ENCODE measurements at regions not wholly inside any gene's neighbourhood (a gene's known extent, or its start where the extent isn't known, plus 50 kb on each side); places are given as distances from the start of the nearest gene placed in this dataset.

DNA sequence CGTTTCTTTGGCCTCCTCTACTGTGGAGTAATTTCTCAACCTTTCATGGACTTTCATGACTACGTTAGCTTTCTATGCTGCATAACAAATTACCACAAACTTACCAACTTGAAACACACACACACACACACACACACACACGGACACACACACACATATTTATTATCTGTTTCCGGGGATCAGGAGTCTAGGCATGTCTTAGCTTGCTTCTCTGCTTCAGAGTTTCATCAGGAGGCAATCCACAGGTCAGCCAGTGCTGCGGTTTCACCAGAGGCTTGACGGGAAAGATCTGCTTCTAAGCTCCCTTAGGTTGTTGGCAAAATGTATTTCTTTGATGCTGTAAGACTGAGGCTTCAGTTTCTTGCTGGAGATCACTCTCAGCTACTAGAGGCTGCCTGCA, 59.0 kb upstream of the C9orf72 start:
- H3K27me3 ChIP-seq (ENCODE audit: low read depth), result peaks cover 5% of the 10 kb centered on the region
- intact Hi-C loops (cut with micrococcal nuclease), result no loop called here
- no peaks in the 10 kb centered on the region for H3K4me1 ChIP-seq
- H3K36me3 ChIP-seq, result no peaks in the 10 kb centered on the region
- H3K4me3 ChIP-seq, result no peak overlapping the region
- no peak overlapping the region for H3K27ac ChIP-seq (replicated peaks)
- no peaks in the 10 kb centered on the region for H3K9me3 ChIP-seq (replicated peaks)
- no peak for DNase-seq
- TF ChIP-seq, protein P1, sequence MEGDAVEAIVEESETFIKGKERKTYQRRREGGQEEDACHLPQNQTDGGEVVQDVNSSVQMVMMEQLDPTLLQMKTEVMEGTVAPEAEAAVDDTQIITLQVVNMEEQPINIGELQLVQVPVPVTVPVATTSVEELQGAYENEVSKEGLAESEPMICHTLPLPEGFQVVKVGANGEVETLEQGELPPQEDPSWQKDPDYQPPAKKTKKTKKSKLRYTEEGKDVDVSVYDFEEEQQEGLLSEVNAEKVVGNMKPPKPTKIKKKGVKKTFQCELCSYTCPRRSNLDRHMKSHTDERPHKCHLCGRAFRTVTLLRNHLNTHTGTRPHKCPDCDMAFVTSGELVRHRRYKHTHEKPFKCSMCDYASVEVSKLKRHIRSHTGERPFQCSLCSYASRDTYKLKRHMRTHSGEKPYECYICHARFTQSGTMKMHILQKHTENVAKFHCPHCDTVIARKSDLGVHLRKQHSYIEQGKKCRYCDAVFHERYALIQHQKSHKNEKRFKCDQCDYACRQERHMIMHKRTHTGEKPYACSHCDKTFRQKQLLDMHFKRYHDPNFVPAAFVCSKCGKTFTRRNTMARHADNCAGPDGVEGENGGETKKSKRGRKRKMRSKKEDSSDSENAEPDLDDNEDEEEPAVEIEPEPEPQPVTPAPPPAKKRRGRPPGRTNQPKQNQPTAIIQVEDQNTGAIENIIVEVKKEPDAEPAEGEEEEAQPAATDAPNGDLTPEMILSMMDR (IDR thresholded peaks at IDR 0.05; ENCODE audit: borderline replicate concordance), result no peak

DNA sequence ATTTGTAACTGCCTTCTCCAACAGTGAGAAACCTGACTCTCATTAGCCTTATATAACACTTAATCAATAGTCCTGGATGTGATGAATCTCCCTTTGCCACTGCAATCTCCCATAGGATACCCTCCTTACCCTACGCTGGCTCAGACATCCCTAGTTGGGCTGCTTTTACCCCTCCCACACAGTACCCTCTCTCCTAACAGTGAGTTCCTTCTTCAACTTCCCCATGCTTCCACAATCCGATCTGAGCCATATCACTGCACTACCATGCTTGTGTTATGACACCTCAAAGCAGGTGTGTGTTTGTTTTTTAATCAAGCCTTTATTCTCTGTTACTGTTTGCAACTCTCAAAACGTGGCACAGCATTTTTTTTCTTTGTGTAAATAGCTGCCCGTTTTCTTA, 60.5 kb upstream of the C9orf72 start:
- DNase-seq, result no peak
- no peaks in the 10 kb centered on the region for H3K9me3 ChIP-seq (replicated peaks)
- H3K36me3 ChIP-seq, result no peaks in the 10 kb centered on the region
- H3K4me3 ChIP-seq, result no peak overlapping the region
- no peaks in the 10 kb centered on the region for H3K4me1 ChIP-seq
- H3K27me3 ChIP-seq (ENCODE audit: low read depth), result peaks cover 5% of the 10 kb centered on the region
- no peak overlapping the region for H3K27ac ChIP-seq (replicated peaks)
- intact Hi-C loops (cut with micrococcal nuclease), result no loop called here
- TF ChIP-seq, protein P1 (IDR thresholded peaks at IDR 0.05; ENCODE audit: borderline replicate concordance), result no peak

DNA sequence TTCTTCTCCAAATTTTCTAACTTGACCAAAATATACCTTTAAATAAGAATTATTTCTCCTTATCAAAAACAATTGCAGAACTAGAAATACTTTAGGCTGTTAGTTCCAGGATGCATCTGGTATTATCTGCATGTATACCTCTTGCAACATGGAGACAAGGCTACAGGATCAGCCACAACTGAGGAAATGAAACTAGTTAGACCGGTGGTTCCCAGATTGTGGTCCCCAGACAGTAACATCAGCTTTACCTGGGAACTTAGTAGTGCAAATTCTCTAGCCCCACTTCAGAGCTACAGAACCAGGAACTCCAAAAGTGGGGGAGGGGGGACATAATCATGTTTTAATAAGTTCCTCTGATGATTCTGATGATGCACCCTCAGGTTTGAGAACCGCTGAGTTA, 61.6 kb upstream of the C9orf72 start:
- H3K27me3 ChIP-seq (ENCODE audit: low read depth), result peaks cover 5% of the 10 kb centered on the region
- no peaks in the 10 kb centered on the region for H3K4me1 ChIP-seq
- no peaks in the 10 kb centered on the region for H3K9me3 ChIP-seq (replicated peaks)
- TF ChIP-seq, protein P1 (IDR thresholded peaks at IDR 0.05; ENCODE audit: borderline replicate concordance), result no peak
- intact Hi-C loops (cut with micrococcal nuclease), result no loop called here
- H3K4me3 ChIP-seq, result no peak overlapping the region
- no peak overlapping the region for H3K27ac ChIP-seq (replicated peaks)
- H3K36me3 ChIP-seq, result no peaks in the 10 kb centered on the region
- no peak for DNase-seq

DNA sequence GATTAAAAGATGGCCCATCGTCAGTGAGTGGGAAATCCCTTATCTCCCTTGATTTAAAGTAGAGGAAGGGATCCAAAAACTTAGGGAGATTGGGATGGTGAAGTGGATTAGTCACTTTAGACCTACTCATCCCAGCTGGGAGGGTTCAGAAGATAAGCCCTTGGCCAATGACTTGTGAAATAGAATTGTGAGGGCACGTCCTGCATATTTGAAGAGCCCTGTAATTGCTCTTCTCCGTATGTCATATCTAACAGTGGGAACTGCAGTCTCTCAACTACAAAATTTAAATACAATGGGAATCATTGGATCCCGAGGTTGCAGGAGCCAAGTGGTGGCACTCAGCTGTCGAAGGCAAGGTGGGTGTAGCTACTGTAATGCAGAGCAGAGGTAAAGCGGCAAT, 65.4 kb upstream of the C9orf72 start:
- H3K4me1 ChIP-seq, result no peaks in the 10 kb centered on the region
- TF ChIP-seq, protein P1 (IDR thresholded peaks at IDR 0.05; ENCODE audit: borderline replicate concordance), result no peak
- H3K36me3 ChIP-seq, result no peaks in the 10 kb centered on the region
- no peaks in the 10 kb centered on the region for H3K9me3 ChIP-seq (replicated peaks)
- no peak for DNase-seq
- no peaks in the 10 kb centered on the region for H3K27me3 ChIP-seq (ENCODE audit: low read depth)
- H3K4me3 ChIP-seq, result no peak overlapping the region
- H3K27ac ChIP-seq (replicated peaks), result no peak overlapping the region
- intact Hi-C loops (cut with micrococcal nuclease), result no loop called here

DNA sequence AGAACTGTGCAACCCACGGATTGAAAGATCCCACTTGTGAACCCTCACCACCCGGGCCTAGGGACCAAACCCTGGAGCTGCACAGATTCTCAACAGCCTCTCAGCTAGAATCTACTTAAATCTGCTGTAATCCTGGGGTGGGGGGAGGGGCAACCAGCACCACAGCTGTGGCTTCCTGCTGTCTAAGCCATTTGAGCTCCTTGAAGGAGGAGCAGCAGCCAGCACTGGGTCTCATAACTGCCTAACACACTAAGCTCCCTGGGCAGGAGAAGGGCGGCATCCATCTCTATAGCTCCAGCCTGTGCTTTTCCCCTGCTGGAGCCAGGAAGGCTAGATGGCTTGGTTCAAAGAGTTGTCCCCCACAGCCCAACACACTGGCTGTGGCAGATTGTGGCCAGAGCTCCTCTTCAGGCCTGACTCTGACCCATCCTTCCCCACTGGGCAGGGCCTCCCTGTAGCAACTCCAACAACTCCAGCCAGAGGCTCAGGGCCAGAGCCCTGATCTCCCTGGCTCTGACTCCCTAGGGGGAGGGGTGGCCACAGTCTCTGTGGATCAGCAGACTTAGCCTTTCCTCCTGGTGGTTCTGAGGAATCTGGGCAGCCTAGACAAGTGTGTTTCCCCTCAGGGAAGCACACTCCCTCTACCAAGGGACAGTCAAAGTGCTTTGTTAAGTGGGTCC, 72.0 kb upstream of the C9orf72 start:
- Histone ChIP-seq H3K27me3 (ENCODE audit: low read depth) (no peaks in the 10 kb centered on the region), H3K27ac (replicated peaks) (no peak overlapping the region), H3K36me3 (no peaks in the 10 kb centered on the region), H3K4me1 (no peaks in the 10 kb centered on the region), H3K9me3 (replicated peaks) (peaks cover 15% of the 10 kb centered on the region), H3K4me3 (no peak overlapping the region)
- no peak for DNase-seq
- TF ChIP-seq, protein P1 (IDR thresholded peaks at IDR 0.05; ENCODE audit: borderline replicate concordance), result no peak
- intact Hi-C loops (cut with micrococcal nuclease), result no loop called here

Measured in left ventricle myocardium inferior (tissue), 1 donor.